GM12878 (cell line): ENCODE measurements at regions not wholly inside any gene's neighbourhood (a gene's known extent, or its start where the extent isn't known, plus 50 kb on each side); places are given as distances from the start of the nearest gene placed in this dataset.

ENCODE experiments used
- ATAC-seq: fragments of 200-7000 bp; cut with Tn5 transposase; 3 replicates; pipeline ENCODE4 v1.9.1; 2020; ENCODE audit warnings: mild to moderate bottlenecking, moderate library complexity
- BruUV-seq: library from RNA; stranded (reverse); fragments of 400-500 nt; replicated peaks from 2 replicates; lab custom pipeline; 2021; lab: Mats Ljungman, UMichigan
- CTCF ChIA-PET: fragments of 300-600 bp; sonication (Branson Sonifier 250); formaldehyde crosslinking; extraction: SDS; loops from one replicate; lab custom pipeline; 2021; ENCODE audit warnings: inconsistent platforms; lab: Yijun Ruan, JAX
- POLR2A ChIA-PET: fragments of 350-600 bp; formaldehyde crosslinking; extraction: SDS; loops from one replicate; lab custom pipeline; 2021; ENCODE audit warnings: inconsistent platforms; lab: Charles Lee
- RAD21 ChIA-PET: fragments of 300-600 bp; sonication (Branson Sonifier 250); formaldehyde crosslinking; loops from one replicate; lab custom pipeline; 2023; ENCODE audit warnings: antibody characterized with exemption; ENCODE audit not compliant: unreplicated experiment; lab: Charles Lee
- SMC1A ChIA-PET: fragments of 300-600 bp; sonication (Branson Sonifier 250); formaldehyde crosslinking; loops from one replicate; lab custom pipeline; 2023; ENCODE audit not compliant: unreplicated experiment, uncharacterized antibody; lab: Charles Lee
- DNase-seq: peaks from one replicate; pipeline ENCODE4 v3.0.0-alpha.2; 2011; ENCODE audit warnings: low read depth, low spot score
- FAIRE-seq: peaks from 3 replicates; lab custom pipeline; 2011; peaks lifted over from hg19 to GRCh38; lab: Jason Lieb, UNC
- H2AFZ ChIP-seq: 2 replicates; pipeline ENCODE4 v1.6.0; 2011; ENCODE audit warnings: low read depth, low read length, control low read depth; ENCODE audit not compliant: control insufficient read depth
- H3K27ac ChIP-seq: 2 replicates; pipeline ENCODE4 v1.5.1; 2011; ENCODE audit warnings: control low read depth; ENCODE audit not compliant: control insufficient read depth, insufficient read depth
- H3K27me3 ChIP-seq, 2 experiments: replicated peaks in 1 of 2; 2 replicates each; pipeline versions ENCODE4 v1.6.0 to v1.6.1; 2011; ENCODE audit warnings: low read length in 1 of 2; ENCODE audit not compliant: control insufficient read depth in 2 of 2, insufficient read depth in 2 of 2
- H3K36me3 ChIP-seq, 2 experiments: 2 replicates each; pipeline ENCODE4 v1.5.1; 2011; ENCODE audit warnings: low read length in 1 of 2; ENCODE audit not compliant: control insufficient read depth in 2 of 2, insufficient read depth in 2 of 2
- H3K4me1 ChIP-seq: 2 replicates; pipeline ENCODE4 v1.6.1; 2011; ENCODE audit warnings: mild to moderate bottlenecking, low read length, moderate library complexity, mixed read lengths; ENCODE audit not compliant: control insufficient read depth, insufficient read depth
- H3K4me2 ChIP-seq: 2 replicates; pipeline ENCODE4 v1.6.0; 2011; ENCODE audit warnings: control low read depth; ENCODE audit not compliant: control insufficient read depth, insufficient read depth
- H3K4me3 ChIP-seq: fragments of 200-600 bp; sonication (generic); 2 replicates; pipeline ENCODE4 v1.5.1; 2016
- H3K79me2 ChIP-seq: 2 replicates; pipeline ENCODE4 v1.6.0; 2011; ENCODE audit warnings: low read length; ENCODE audit not compliant: control insufficient read depth, insufficient read depth
- H3K9ac ChIP-seq: 2 replicates; pipeline ENCODE4 v1.8.0; 2011; ENCODE audit warnings: low read length, control low read depth, mixed read lengths; ENCODE audit not compliant: control insufficient read depth, insufficient read depth
- H3K9me3 ChIP-seq: replicated peaks from 3 replicates; pipeline ENCODE4 v1.5.1; 2011; ENCODE audit warnings: mild to moderate bottlenecking, low read length; ENCODE audit not compliant: control insufficient read depth, insufficient read depth
- H4K20me1 ChIP-seq: 2 replicates; pipeline ENCODE4 v1.6.0; 2011; ENCODE audit not compliant: control insufficient read depth, insufficient read depth
- BHLHE40 ChIP-seq, 2 experiments: fragments of 450-650 bp in 1 of 2; IDR thresholded peaks; 2 replicates each; pipeline ENCODE4 v1.6.1; 2011 to 2017; ENCODE audit warnings: low read depth in 2 of 2, borderline replicate concordance in 1 of 2, improper control_type of control experiment in 1 of 2, low read length in 1 of 2, mild to moderate bottlenecking in 1 of 2
- CREM ChIP-seq: IDR thresholded peaks from 2 replicates; pipeline ENCODE4 v1.6.1; 2014; ENCODE audit warnings: antibody characterized with exemption, low read depth
- FOS ChIP-seq: IDR thresholded peaks from 3 replicates; pipeline ENCODE4 v1.6.1; 2011; ENCODE audit warnings: borderline replicate concordance; ENCODE audit not compliant: insufficient read length; ENCODE audit errors: extremely low read depth
- HCFC1 ChIP-seq: fragments of 150-350 bp; IDR thresholded peaks from 2 replicates; pipeline ENCODE4 v1.6.1; 2014; ENCODE audit warnings: low read length
- HDGF ChIP-seq: fragments of 450-650 bp; IDR thresholded peaks from 2 replicates; pipeline ENCODE4 v1.6.1; 2016; ENCODE audit warnings: antibody characterized with exemption
- PAX5 ChIP-seq: IDR thresholded peaks from 2 replicates; pipeline ENCODE4 v1.6.1; 2011; ENCODE audit warnings: low read depth, low read length, borderline replicate concordance
- POLR2AphosphoS2 ChIP-seq: IDR thresholded peaks from 2 replicates; pipeline ENCODE4 v1.6.1; 2011; ENCODE audit warnings: low read depth, mild to moderate bottlenecking, low read length, improper control_type of control experiment, moderate library complexity
- STAT1 ChIP-seq: fragments of 450-650 bp; conservative IDR thresholded peaks from 2 replicates; pipeline ENCODE4 v1.6.1; 2014; ENCODE audit warnings: antibody characterized with exemption, mild to moderate bottlenecking
- ZNF274 ChIP-seq: IDR thresholded peaks from one replicate; pipeline ENCODE4 v1.8.0; 2011; ENCODE audit not compliant: insufficient read length, insufficient read depth
- WGBS: methylation state at CpG from one replicate; pipeline ENCODE4 v1.1.6; 2016; ENCODE audit warnings: low lambda C conversion rate; ENCODE audit not compliant: insufficient replicate concordance, insufficient coverage; ENCODE audit errors: missing lambda C conversion rate; 5-methylcytosine and 5-hydroxymethylcytosine counted together
- in situ Hi-C: fragments of 300-500 bp; cut with MboI; formaldehyde crosslinking; loops from 9 replicates; pipeline ENCODE4 v1.14.3; 2018; ENCODE audit warnings: mixed read lengths
- intact Hi-C: fragments of 100-400 bp; cut with micrococcal nuclease; formaldehyde crosslinking; loops from one replicate; pipeline ENCODE4 v1.14.2; 2022; ENCODE audit not compliant: unreplicated experiment
- TF ChIP-seq, protein P1 (sequence below): fragments of 450-650 bp; IDR thresholded peaks from 2 replicates; pipeline ENCODE4 v1.6.1; 2018; ENCODE audit warnings: borderline replicate concordance, mild to moderate bottlenecking; ENCODE audit not compliant: partially characterized antibody
- TF ChIP-seq, protein P2 (sequence below): fragments of 450-650 bp; IDR thresholded peaks from 2 replicates; pipeline ENCODE4 v1.6.1; 2018; ENCODE audit warnings: mild to moderate bottlenecking, low read depth, moderate library complexity; ENCODE audit not compliant: partially characterized antibody
- TF ChIP-seq, protein P3 (sequence below): IDR thresholded peaks from 2 replicates; pipeline ENCODE4 v1.6.1; 2011; ENCODE audit warnings: borderline replicate concordance, low read depth, mild to moderate bottlenecking, moderate library complexity, mixed read lengths, low read length; ENCODE audit not compliant: insufficient read depth; ENCODE audit errors: extremely low read length

DNA sequence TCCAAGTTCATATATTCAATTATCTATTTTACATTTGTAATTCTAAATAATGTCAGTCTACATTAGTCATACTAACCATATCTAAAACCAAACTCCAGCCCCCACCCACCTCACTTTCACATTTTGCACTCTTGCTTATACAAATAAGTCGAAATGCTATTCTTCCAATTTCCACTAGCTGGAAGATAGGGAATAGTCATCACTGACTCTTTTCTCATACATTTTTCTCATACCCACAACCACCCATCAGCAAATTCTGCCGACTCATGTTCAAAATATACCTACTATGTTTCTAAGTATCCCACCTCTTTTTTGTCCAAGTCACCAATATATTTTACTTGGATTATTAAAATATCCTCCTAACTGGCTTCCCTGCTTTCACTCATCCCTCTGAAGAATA is 93.2 kb upstream of the DGKB start:
- ChIA-PET POLR2A (no interaction called here), RAD21 (no interaction called here)
- in situ Hi-C loops = no loop called here

DNA sequence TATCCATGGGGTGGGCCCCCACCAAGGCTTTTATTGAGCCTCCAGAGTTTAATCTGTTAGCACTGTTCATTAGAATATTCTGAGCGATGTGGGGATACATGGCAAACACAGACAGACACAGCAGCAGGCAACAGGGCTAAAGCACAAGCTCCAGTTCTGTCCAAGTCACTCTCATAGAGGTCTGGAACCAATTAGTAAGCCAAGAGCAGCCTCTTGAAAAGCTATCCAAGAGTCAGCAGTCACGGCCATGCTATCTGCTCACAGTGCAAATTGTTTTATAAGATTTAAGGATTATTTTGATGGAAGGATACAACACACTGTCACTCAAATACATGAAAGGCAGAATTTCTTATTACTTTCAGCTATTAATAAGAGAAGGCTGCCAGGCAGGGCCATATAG is 86.4 kb upstream of the DGKB start:
- H3K4me3 ChIP-seq = no peak overlapping the region
- intact Hi-C loops (no loop called here), in situ Hi-C loops (no loop called here)
- H3K27me3 ChIP-seq = no peaks in the 10 kb centered on the region
- DNase-seq = no peak
- BruUV-seq = no TSS peak
- ChIA-PET SMC1A (no interaction called here), POLR2A (no interaction called here), RAD21 (no interaction called here), CTCF (no interaction called here)
- H3K27ac ChIP-seq = no peak overlapping the region
- no peaks in the 10 kb centered on the region for H3K9me3 ChIP-seq
- TF ChIP-seq CREM (no peak), BHLHE40 (IDR thresholded peaks at IDR 0.05; ENCODE audit: borderline replicate concordance in 1 of 2, low read depth in 2 of 2, low read length in 1 of 2) (no peak), FOS (no peak)
- TF ChIP-seq, protein P1, sequence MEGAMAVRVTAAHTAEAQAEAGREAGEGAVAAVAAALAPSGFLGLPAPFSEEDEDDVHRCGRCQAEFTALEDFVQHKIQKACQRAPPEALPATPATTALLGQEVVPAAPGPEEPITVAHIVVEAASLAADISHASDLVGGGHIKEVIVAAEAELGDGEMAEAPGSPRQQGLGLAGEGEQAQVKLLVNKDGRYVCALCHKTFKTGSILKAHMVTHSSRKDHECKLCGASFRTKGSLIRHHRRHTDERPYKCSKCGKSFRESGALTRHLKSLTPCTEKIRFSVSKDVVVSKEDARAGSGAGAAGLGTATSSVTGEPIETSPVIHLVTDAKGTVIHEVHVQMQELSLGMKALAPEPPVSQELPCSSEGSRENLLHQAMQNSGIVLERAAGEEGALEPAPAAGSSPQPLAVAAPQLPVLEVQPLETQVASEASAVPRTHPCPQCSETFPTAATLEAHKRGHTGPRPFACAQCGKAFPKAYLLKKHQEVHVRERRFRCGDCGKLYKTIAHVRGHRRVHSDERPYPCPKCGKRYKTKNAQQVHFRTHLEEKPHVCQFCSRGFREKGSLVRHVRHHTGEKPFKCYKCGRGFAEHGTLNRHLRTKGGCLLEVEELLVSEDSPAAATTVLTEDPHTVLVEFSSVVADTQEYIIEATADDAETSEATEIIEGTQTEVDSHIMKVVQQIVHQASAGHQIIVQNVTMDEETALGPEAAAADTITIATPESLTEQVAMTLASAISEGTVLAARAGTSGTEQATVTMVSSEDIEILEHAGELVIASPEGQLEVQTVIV = no peak
- TF ChIP-seq, protein P2, sequence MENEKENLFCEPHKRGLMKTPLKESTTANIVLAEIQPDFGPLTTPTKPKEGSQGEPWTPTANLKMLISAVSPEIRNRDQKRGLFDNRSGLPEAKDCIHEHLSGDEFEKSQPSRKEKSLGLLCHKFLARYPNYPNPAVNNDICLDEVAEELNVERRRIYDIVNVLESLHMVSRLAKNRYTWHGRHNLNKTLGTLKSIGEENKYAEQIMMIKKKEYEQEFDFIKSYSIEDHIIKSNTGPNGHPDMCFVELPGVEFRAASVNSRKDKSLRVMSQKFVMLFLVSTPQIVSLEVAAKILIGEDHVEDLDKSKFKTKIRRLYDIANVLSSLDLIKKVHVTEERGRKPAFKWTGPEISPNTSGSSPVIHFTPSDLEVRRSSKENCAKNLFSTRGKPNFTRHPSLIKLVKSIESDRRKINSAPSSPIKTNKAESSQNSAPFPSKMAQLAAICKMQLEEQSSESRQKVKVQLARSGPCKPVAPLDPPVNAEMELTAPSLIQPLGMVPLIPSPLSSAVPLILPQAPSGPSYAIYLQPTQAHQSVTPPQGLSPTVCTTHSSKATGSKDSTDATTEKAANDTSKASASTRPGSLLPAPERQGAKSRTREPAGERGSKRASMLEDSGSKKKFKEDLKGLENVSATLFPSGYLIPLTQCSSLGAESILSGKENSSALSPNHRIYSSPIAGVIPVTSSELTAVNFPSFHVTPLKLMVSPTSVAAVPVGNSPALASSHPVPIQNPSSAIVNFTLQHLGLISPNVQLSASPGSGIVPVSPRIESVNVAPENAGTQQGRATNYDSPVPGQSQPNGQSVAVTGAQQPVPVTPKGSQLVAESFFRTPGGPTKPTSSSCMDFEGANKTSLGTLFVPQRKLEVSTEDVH = no peak
- FAIRE-seq = no peak
- no peaks in the 10 kb centered on the region for H4K20me1 ChIP-seq
- ATAC-seq = no peak
- H3K9ac ChIP-seq = no peak overlapping the region
- H3K4me2 ChIP-seq = no peak overlapping the region
- 0% methylated on average over 2 of the region's 2 CpGs for WGBS
- H3K4me1 ChIP-seq = no peaks in the 10 kb centered on the region
- no peak overlapping the region for H2AFZ ChIP-seq
- no peaks in the 10 kb centered on the region for H3K79me2 ChIP-seq
- H3K36me3 ChIP-seq = no peaks in the 10 kb centered on the region

More for the DNA sequence above, 93.2 kb upstream of the DGKB start:
- BruUV-seq = no TSS peak
- Histone ChIP-seq H3K9me3 (no peaks in the 10 kb centered on the region), H3K36me3 (no peaks in the 10 kb centered on the region), H3K4me3 (no peak overlapping the region), H3K4me1 (no peaks in the 10 kb centered on the region), H2AFZ (no peak overlapping the region), H4K20me1 (no peaks in the 10 kb centered on the region), H3K79me2 (no peaks in the 10 kb centered on the region), H3K4me2 (no peak overlapping the region), H3K27me3 (no peaks in the 10 kb centered on the region), H3K27ac (no peak overlapping the region), H3K9ac (no peak overlapping the region)
- DNase-seq = no peak
- FAIRE-seq = no peak
- 29% methylated on average over 2 of the region's 2 CpGs for WGBS
- ChIA-PET SMC1A (no interaction called here), CTCF (no interaction called here)
- no peak for ATAC-seq
- intact Hi-C loops = no loop called here
- TF ChIP-seq PAX5 (no peak), STAT1 (no peak), POLR2AphosphoS2 (no peak), ZNF274 (no peak), HCFC1 (no peak), HDGF (no peak), BHLHE40 (IDR thresholded peaks at IDR 0.05; ENCODE audit: borderline replicate concordance in 1 of 2, low read depth in 2 of 2, low read length in 1 of 2) (no peak)
- TF ChIP-seq, protein P3, sequence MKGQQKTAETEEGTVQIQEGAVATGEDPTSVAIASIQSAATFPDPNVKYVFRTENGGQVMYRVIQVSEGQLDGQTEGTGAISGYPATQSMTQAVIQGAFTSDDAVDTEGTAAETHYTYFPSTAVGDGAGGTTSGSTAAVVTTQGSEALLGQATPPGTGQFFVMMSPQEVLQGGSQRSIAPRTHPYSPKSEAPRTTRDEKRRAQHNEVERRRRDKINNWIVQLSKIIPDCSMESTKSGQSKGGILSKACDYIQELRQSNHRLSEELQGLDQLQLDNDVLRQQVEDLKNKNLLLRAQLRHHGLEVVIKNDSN = no peak
